ENCODE measurements at regions not wholly inside any gene's neighbourhood (a gene's known extent, or its start where the extent isn't known, plus 50 kb on each side); places are given as distances from the start of the nearest gene placed in this dataset.

- no peak overlapping the region for H3K9ac ChIP-seq (ENCODE audit: control insufficient read depth, extremely low read depth, insufficient read depth, low read length)
- no peaks in the 10 kb centered on the region for H3K36me3 ChIP-seq (ENCODE audit: control insufficient read depth in 2 of 2, extremely low read depth in 1 of 2, insufficient read depth in 2 of 2, low read length in 2 of 2)
- DNase-seq (ENCODE audit: low read depth, low spot score) (no peak), FAIRE-seq (no peak)
- no peak overlapping the region for H2AFZ ChIP-seq (ENCODE audit: control insufficient read depth, low read length)
- H3K79me2 ChIP-seq (ENCODE audit: control insufficient read depth, insufficient read depth, low read length): no peaks in the 10 kb centered on the region
- no peaks in the 10 kb centered on the region for H4K20me1 ChIP-seq (ENCODE audit: control insufficient read depth, extremely low read depth, insufficient read depth, low read length)
- H3K9me1 ChIP-seq (ENCODE audit: control insufficient read depth, extremely low read depth, insufficient read depth, low read length): no peaks in the 10 kb centered on the region
- TF ChIP-seq CTCF (optimal IDR thresholded peaks at IDR 0.05 in 1 of 3, IDR thresholded peaks at IDR 0.05 in 1 of 3, conservative IDR thresholded peaks at IDR 0.05 in 1 of 3; ENCODE audit: extremely low read depth in 1 of 3, insufficient read depth in 2 of 3, low read length in 3 of 3) (no peak), EZH2 (IDR thresholded peaks at IDR 0.05; ENCODE audit: low read length) (no peak)
- no peaks in the 10 kb centered on the region for H3K4me1 ChIP-seq (ENCODE audit: control insufficient read depth, extremely low read depth, insufficient read depth, low read length)
- no peak overlapping the region for H3K27ac ChIP-seq (ENCODE audit: control insufficient read depth, insufficient read depth, low read length)
- dilution Hi-C loops (cut with MboI; ENCODE audit: extremely low pct_ligation_motif_present, low sequenced_read_pairs): no loop called here
- H3K9me3 ChIP-seq (ENCODE audit: control insufficient read depth, low read depth, low read length): no peaks in the 10 kb centered on the region
- no peak overlapping the region for H3K4me2 ChIP-seq (ENCODE audit: control insufficient read depth, extremely low read depth, insufficient read depth, low read depth, low read length)
- H3K27me3 ChIP-seq (ENCODE audit: control insufficient read depth, extremely low read depth, insufficient read depth, low read length): no peaks in the 10 kb centered on the region
- H3K4me3 ChIP-seq (ENCODE audit: control insufficient read depth in 2 of 3, extremely low read depth in 1 of 3, insufficient read depth in 2 of 3, low read depth in 1 of 3, low read length in 3 of 3): no peak overlapping the region
Measured at GRCh38 chr11:97163631-97164191, 773.9 kb downstream of the JRKL start.

GRCh38 chr11:97201743-97202612, 812.2 kb downstream of the JRKL start:
- no peaks in the 10 kb centered on the region for H3K79me2 ChIP-seq (ENCODE audit: control insufficient read depth, insufficient read depth, low read length)
- H3K4me2 ChIP-seq (ENCODE audit: control insufficient read depth, extremely low read depth, insufficient read depth, low read depth, low read length): no peak overlapping the region
- no peak overlapping the region for H3K4me3 ChIP-seq (ENCODE audit: control insufficient read depth in 2 of 3, extremely low read depth in 1 of 3, insufficient read depth in 2 of 3, low read depth in 1 of 3, low read length in 3 of 3)
- dilution Hi-C loops (cut with MboI; ENCODE audit: extremely low pct_ligation_motif_present, low sequenced_read_pairs): no loop called here
- DNase-seq (ENCODE audit: low read depth, low spot score) (no peak), FAIRE-seq (no peak)
- H3K27ac ChIP-seq (ENCODE audit: control insufficient read depth, insufficient read depth, low read length): no peak overlapping the region
- TF ChIP-seq EZH2 (IDR thresholded peaks at IDR 0.05; ENCODE audit: low read length): no peak
- no peak for TF ChIP-seq CTCF (optimal IDR thresholded peaks at IDR 0.05 in 1 of 3, IDR thresholded peaks at IDR 0.05 in 1 of 3, conservative IDR thresholded peaks at IDR 0.05 in 1 of 3; ENCODE audit: extremely low read depth in 1 of 3, insufficient read depth in 2 of 3, low read length in 3 of 3)
- H3K36me3 ChIP-seq (ENCODE audit: control insufficient read depth in 2 of 2, extremely low read depth in 1 of 2, insufficient read depth in 2 of 2, low read length in 2 of 2): no peaks in the 10 kb centered on the region
- H2AFZ ChIP-seq (ENCODE audit: control insufficient read depth, low read length): no peak overlapping the region
- no peaks in the 10 kb centered on the region for H3K27me3 ChIP-seq (ENCODE audit: control insufficient read depth, extremely low read depth, insufficient read depth, low read length)
- H3K9me1 ChIP-seq (ENCODE audit: control insufficient read depth, extremely low read depth, insufficient read depth, low read length): no peaks in the 10 kb centered on the region
- no peaks in the 10 kb centered on the region for H4K20me1 ChIP-seq (ENCODE audit: control insufficient read depth, extremely low read depth, insufficient read depth, low read length)
- H3K9ac ChIP-seq (ENCODE audit: control insufficient read depth, extremely low read depth, insufficient read depth, low read length): no peak overlapping the region
- H3K9me3 ChIP-seq (ENCODE audit: control insufficient read depth, low read depth, low read length): no peaks in the 10 kb centered on the region
- H3K4me1 ChIP-seq (ENCODE audit: control insufficient read depth, extremely low read depth, insufficient read depth, low read length): no peaks in the 10 kb centered on the region
